Activated CD4-positive, alpha-beta memory T cell treated with anti-CD3 and anti-CD28 coated beads for 36 hours (primary cell): ENCODE measurements at regions not wholly inside any gene's neighbourhood (a gene's known extent, or its start where the extent isn't known, plus 50 kb on each side); places are given as distances from the start of the nearest gene placed in this dataset.

Source experiments
- CTCF ChIA-PET: fragments of 350-600 bp; sonication (Branson Sonifier 250); formaldehyde crosslinking; loops from one replicate; lab custom pipeline; 2021; ENCODE audit warnings: antibody characterized with exemption, inconsistent platforms; lab: Charles Lee
- POLR2A ChIA-PET: fragments of 350-600 bp; sonication (Branson Sonifier 250); formaldehyde crosslinking; loops from one replicate; lab custom pipeline; 2021; ENCODE audit warnings: antibody characterized with exemption; lab: Charles Lee
- DNase-seq: peaks from one replicate; pipeline ENCODE4 v3.0.0-alpha.2; 2020
- H3K27ac Mint-ChIP-seq: one replicate; pipeline ENCODE4 v1.8.0; 2021; ENCODE audit warnings: mixed read lengths
- H3K27me3 Mint-ChIP-seq: one replicate; pipeline ENCODE4 v1.8.0; 2021; ENCODE audit warnings: mixed read lengths
- H3K36me3 Mint-ChIP-seq: one replicate; pipeline ENCODE4 v1.8.0; 2021; ENCODE audit warnings: mixed read lengths
- H3K4me1 Mint-ChIP-seq: one replicate; pipeline ENCODE4 v1.8.0; 2021; ENCODE audit warnings: low read depth, mixed read lengths
- H3K4me3 Mint-ChIP-seq: one replicate; pipeline ENCODE4 v1.8.0; 2021; ENCODE audit warnings: mild to moderate bottlenecking, mixed read lengths
- H3K9me3 Mint-ChIP-seq: one replicate; pipeline ENCODE4 v1.8.0; 2021; ENCODE audit warnings: mixed read lengths
- intact Hi-C: fragments of 100-400 bp; cut with micrococcal nuclease; formaldehyde crosslinking; loops from one replicate; pipeline ENCODE4 v1.15.1; 2023

- peaks cover 7% of the 10 kb centered on the region for H3K9me3 Mint-ChIP-seq
- no peak overlapping the region for H3K27ac Mint-ChIP-seq
- ChIA-PET POLR2A (no interaction called here), CTCF (no interaction called here)
- no peaks in the 10 kb centered on the region for H3K36me3 Mint-ChIP-seq
- DNase-seq = no peak
- intact Hi-C loops = no loop called here
- no peaks in the 10 kb centered on the region for H3K27me3 Mint-ChIP-seq
- no peak overlapping the region for H3K4me3 Mint-ChIP-seq
- H3K4me1 Mint-ChIP-seq = no peaks in the 10 kb centered on the region
These were observed 940.7 kb downstream of the PCDH7 start for GRCh38 chr4:31660916-31661315.

GRCh38 chr4:31662951-31663350, 942.8 kb downstream of the PCDH7 start:
- ChIA-PET POLR2A (no interaction called here), CTCF (no interaction called here)
- Mint-ChIP-seq H3K27me3 (no peaks in the 10 kb centered on the region), H3K27ac (no peak overlapping the region), H3K9me3 (peaks cover 7% of the 10 kb centered on the region), H3K4me1 (no peaks in the 10 kb centered on the region), H3K36me3 (no peaks in the 10 kb centered on the region), H3K4me3 (no peak overlapping the region)
- no peak for DNase-seq
- intact Hi-C loops = no loop called here

- Mint-ChIP-seq H3K27ac (no peak overlapping the region), H3K4me3 (no peak overlapping the region), H3K9me3 (peaks cover 5% of the 10 kb centered on the region), H3K4me1 (no peaks in the 10 kb centered on the region), H3K36me3 (no peaks in the 10 kb centered on the region), H3K27me3 (no peaks in the 10 kb centered on the region)
- ChIA-PET CTCF (interaction anchor here (0.6 kb wide), 1 partner anchor 1348 kb away, joined by 3 read pairs; no protein-coding TSS in a partner anchor), POLR2A (no interaction called here)
- DNase-seq = no peak
- intact Hi-C loops = no loop called here
These were observed 947.5 kb downstream of the PCDH7 start for GRCh38 chr4:31667686-31668085.

GRCh38 chr4:31674313-31674947, 954.3 kb downstream of the PCDH7 start:
- Mint-ChIP-seq H3K27ac (no peak overlapping the region), H3K9me3 (peaks cover 7% of the 10 kb centered on the region), H3K27me3 (no peaks in the 10 kb centered on the region), H3K36me3 (no peaks in the 10 kb centered on the region), H3K4me1 (no peaks in the 10 kb centered on the region), H3K4me3 (no peak overlapping the region)
- ChIA-PET POLR2A (no interaction called here), CTCF (no interaction called here)
- no peak for DNase-seq
- intact Hi-C loops = no loop called here

GRCh38 chr4:31678356-31678755, 958.2 kb downstream of the PCDH7 start:
- no peak for DNase-seq
- POLR2A ChIA-PET = no interaction called here
- Mint-ChIP-seq H3K4me3 (no peak overlapping the region), H3K9me3 (peaks cover 8% of the 10 kb centered on the region), H3K27me3 (no peaks in the 10 kb centered on the region), H3K27ac (no peak overlapping the region), H3K36me3 (no peaks in the 10 kb centered on the region), H3K4me1 (no peaks in the 10 kb centered on the region)
- CTCF ChIA-PET = no interaction called here
- intact Hi-C loops = no loop called here

- DNase-seq = no peak
- intact Hi-C loops = no loop called here
- peaks cover 7% of the 10 kb centered on the region for H3K9me3 Mint-ChIP-seq
- H3K27me3 Mint-ChIP-seq = no peaks in the 10 kb centered on the region
- no peak overlapping the region for H3K27ac Mint-ChIP-seq
- no peaks in the 10 kb centered on the region for H3K36me3 Mint-ChIP-seq
- ChIA-PET CTCF (interaction anchor here (0.6 kb wide), 1 partner anchor 45 kb away, joined by 3 read pairs; no protein-coding TSS in a partner anchor), POLR2A (no interaction called here)
- no peak overlapping the region for H3K4me3 Mint-ChIP-seq
- no peaks in the 10 kb centered on the region for H3K4me1 Mint-ChIP-seq
These were observed 962.6 kb downstream of the PCDH7 start for GRCh38 chr4:31682796-31683195.

- no peaks in the 10 kb centered on the region for H3K36me3 Mint-ChIP-seq
- ChIA-PET CTCF (no interaction called here), POLR2A (no interaction called here)
- no peaks in the 10 kb centered on the region for H3K4me1 Mint-ChIP-seq
- intact Hi-C loops = no loop called here
- no peaks in the 10 kb centered on the region for H3K27me3 Mint-ChIP-seq
- peaks cover 6% of the 10 kb centered on the region for H3K9me3 Mint-ChIP-seq
- no peak overlapping the region for H3K27ac Mint-ChIP-seq
- no peak for DNase-seq
- H3K4me3 Mint-ChIP-seq = no peak overlapping the region
These were observed 967.7 kb downstream of the PCDH7 start for GRCh38 chr4:31687717-31688342.

GRCh38 chr4:31692399-31692940, 972.3 kb downstream of the PCDH7 start:
- no peak overlapping the region for H3K27ac Mint-ChIP-seq
- peaks cover 5% of the 10 kb centered on the region for H3K9me3 Mint-ChIP-seq
- intact Hi-C loops = no loop called here
- POLR2A ChIA-PET = no interaction called here
- no peaks in the 10 kb centered on the region for H3K27me3 Mint-ChIP-seq
- no peaks in the 10 kb centered on the region for H3K4me1 Mint-ChIP-seq
- no peak overlapping the region for H3K4me3 Mint-ChIP-seq
- CTCF ChIA-PET = no interaction called here
- no peaks in the 10 kb centered on the region for H3K36me3 Mint-ChIP-seq
- no peak for DNase-seq

- H3K4me3 Mint-ChIP-seq = no peak overlapping the region
- H3K4me1 Mint-ChIP-seq = no peaks in the 10 kb centered on the region
- H3K36me3 Mint-ChIP-seq = no peaks in the 10 kb centered on the region
- ChIA-PET CTCF (no interaction called here), POLR2A (no interaction called here)
- intact Hi-C loops = no loop called here
- no peak overlapping the region for H3K27ac Mint-ChIP-seq
- H3K9me3 Mint-ChIP-seq = peaks cover 19% of the 10 kb centered on the region
- no peaks in the 10 kb centered on the region for H3K27me3 Mint-ChIP-seq
- no peak for DNase-seq
These were observed 981.1 kb downstream of the PCDH7 start for GRCh38 chr4:31701256-31701655.

GRCh38 chr4:31702326-31702725, 982.2 kb downstream of the PCDH7 start:
- intact Hi-C loops = no loop called here
- Mint-ChIP-seq H3K36me3 (no peaks in the 10 kb centered on the region), H3K4me1 (no peaks in the 10 kb centered on the region), H3K27me3 (no peaks in the 10 kb centered on the region), H3K4me3 (no peak overlapping the region), H3K27ac (no peak overlapping the region), H3K9me3 (peaks cover 21% of the 10 kb centered on the region)
- CTCF ChIA-PET = no interaction called here
- POLR2A ChIA-PET = no interaction called here
- DNase-seq = no peak

GRCh38 chr4:31714238-31714637, 994.1 kb downstream of the PCDH7 start:
- Mint-ChIP-seq H3K4me1 (no peaks in the 10 kb centered on the region), H3K36me3 (no peaks in the 10 kb centered on the region), H3K27ac (no peak overlapping the region), H3K9me3 (peaks cover 15% of the 10 kb centered on the region), H3K27me3 (no peaks in the 10 kb centered on the region), H3K4me3 (no peak overlapping the region)
- ChIA-PET CTCF (no interaction called here), POLR2A (no interaction called here)
- intact Hi-C loops = no loop called here
- no peak for DNase-seq

GRCh38 chr4:31715302-31715701, 995.1 kb downstream of the PCDH7 start:
- H3K4me3 Mint-ChIP-seq = no peak overlapping the region
- no peaks in the 10 kb centered on the region for H3K4me1 Mint-ChIP-seq
- no peak overlapping the region for H3K27ac Mint-ChIP-seq
- H3K36me3 Mint-ChIP-seq = no peaks in the 10 kb centered on the region
- H3K9me3 Mint-ChIP-seq = peaks cover 17% of the 10 kb centered on the region
- ChIA-PET POLR2A (no interaction called here), CTCF (no interaction called here)
- no peak for DNase-seq
- intact Hi-C loops = no loop called here
- H3K27me3 Mint-ChIP-seq = no peaks in the 10 kb centered on the region

GRCh38 chr4:31727030-31727429, 1006.9 kb downstream of the PCDH7 start:
- H3K27me3 Mint-ChIP-seq = no peaks in the 10 kb centered on the region
- no peaks in the 10 kb centered on the region for H3K4me1 Mint-ChIP-seq
- H3K4me3 Mint-ChIP-seq = no peak overlapping the region
- ChIA-PET POLR2A (no interaction called here), CTCF (no interaction called here)
- no peak overlapping the region for H3K27ac Mint-ChIP-seq
- DNase-seq = no peak
- intact Hi-C loops = no loop called here
- no peaks in the 10 kb centered on the region for H3K36me3 Mint-ChIP-seq
- H3K9me3 Mint-ChIP-seq = peaks cover 9% of the 10 kb centered on the region
